OCI-M1 (cell line): ENCODE measurements at regions not wholly inside any gene's neighbourhood (a gene's known extent, or its start where the extent isn't known, plus 50 kb on each side); places are given as distances from the start of the nearest gene placed in this dataset.
A peak's percentile ranks its signal among the peaks of the same experiment; 100 is the strongest.

Experiments
- DNase-seq: peaks from one replicate; lab custom pipeline; 2025; lab: John Stamatoyannopoulos, UW

DNA sequence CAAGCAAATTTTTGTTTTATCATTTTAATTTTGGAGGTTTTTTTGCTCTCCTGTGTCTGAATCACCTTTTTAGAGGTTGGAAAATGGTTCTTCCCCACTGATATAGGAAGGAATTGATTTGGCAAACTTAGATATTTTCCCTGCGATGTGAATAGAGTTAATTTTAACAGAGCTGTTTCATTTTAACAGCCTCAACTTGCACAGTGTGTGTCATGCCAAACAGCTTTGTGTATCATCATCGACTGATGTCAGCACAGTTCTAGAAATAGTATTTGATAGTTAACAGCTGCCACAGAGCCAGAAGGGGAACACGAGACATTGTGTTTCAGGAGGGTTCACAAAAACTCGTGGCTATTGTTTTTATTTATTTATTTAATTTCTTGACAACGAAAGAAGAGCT, 243.1 kb upstream of the FOXN3 start:
- no peak for DNase-seq

DNA sequence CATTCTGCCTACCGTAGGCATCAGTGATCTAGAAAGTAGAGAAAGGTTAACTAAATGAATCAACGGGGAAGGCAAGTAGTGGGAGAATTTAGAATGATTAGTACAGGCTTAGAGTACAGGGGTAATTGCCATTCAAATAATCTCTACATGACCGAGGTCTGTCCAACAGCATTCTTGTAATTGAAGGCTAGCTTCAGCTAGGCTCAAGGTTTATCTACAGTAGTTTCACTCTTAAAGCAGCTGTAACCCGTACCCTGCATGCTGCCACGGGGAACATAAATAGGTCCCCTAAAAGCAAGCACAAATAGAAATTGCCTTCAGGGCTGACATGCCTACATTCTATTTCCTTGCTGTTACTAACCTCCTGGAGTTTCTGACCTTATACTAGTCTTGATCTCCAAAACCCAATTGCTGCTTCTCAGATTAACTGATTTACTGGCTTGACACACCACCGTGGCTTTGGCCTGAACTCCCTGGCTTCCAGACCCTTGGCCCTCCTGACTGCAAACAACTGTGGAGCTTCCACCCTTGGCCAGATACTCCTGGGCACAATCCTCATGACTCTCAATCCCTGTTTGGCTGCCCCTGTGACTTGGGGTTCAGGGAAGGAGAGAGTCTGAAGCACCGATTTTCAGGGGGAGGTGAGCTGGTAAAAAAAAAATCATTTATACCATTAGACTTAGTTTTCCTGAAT, 242.1 kb upstream of the FOXN3 start:
- DNase-seq: no peak

DNA sequence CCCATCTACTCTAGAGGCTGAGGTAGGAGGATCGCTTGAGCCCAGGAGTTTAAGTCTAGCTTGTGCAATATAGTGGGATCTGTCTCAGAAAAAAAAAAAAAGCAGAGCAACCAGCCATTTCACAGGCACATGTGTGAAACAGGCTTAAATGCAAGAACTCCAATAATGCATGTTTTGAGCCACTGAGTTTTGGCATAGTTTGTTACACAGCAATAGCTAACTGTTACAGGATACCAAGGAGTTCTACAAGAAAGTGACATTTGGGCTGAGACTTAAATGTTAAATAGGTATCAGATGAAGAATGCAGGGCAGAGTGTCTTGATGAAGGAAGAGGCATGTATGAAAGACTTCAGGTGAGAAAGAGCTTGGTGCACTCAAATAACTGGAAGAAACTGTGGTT, 240.0 kb upstream of the FOXN3 start:
- no peak for DNase-seq

DNA sequence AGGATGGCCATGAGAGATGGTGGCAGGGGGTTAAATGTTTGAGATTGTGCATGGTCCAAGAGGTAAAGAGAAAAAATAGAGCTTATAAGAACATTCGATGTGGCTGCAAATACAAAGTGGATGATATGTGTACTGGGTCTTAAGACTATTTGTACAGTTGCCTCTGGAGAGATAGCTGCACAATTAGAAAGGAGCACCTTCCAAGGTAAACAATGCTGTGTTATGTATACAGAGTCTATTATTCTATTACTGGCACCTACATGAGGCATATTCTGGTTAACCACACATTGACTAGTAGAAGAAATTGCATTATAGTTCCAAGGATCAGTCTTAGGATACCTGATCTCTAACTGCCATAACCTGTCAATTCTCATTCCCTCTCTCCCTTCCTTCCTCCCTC, 238.0 kb upstream of the FOXN3 start:
- DNase-seq: no peak

DNA sequence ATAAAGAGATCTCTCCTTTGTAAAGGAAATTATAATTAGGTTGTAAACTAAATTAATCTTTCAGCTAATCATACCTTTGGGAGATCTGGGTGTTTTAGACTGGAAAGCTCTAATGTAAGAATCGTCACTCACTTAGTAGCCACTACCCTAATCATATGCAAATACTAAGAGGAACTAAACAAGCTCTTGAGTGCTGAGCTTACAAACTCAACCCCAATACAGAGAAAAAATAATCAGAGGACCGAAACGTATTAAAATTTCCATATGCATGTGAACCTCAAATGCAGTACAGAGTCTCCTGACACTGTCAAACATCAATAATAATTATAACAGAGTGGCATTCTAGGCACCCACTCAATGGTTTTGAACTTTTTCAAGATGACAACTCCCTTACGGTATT, 235.3 kb upstream of the FOXN3 start:
- no peak for DNase-seq

DNA sequence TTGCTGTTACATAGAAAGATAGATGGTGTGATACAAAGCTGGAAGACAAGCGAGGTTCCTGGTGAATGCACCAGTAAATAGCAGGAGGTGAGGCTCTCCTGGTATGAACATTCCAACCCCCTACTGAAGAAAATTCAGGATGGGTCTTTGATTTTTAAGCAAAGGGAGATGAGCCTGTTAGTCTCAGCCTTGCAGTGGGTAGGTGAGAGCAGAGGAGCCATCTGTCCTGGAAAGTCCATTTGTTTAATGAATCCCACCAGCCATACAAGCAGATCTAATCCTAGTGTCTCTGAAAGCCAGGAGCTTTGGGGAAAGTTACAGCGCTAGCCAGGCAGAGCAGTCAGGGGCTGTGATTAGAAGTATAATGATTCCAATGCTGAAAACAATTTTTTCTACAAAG, 234.8 kb upstream of the FOXN3 start:
- DNase-seq: no peak

DNA sequence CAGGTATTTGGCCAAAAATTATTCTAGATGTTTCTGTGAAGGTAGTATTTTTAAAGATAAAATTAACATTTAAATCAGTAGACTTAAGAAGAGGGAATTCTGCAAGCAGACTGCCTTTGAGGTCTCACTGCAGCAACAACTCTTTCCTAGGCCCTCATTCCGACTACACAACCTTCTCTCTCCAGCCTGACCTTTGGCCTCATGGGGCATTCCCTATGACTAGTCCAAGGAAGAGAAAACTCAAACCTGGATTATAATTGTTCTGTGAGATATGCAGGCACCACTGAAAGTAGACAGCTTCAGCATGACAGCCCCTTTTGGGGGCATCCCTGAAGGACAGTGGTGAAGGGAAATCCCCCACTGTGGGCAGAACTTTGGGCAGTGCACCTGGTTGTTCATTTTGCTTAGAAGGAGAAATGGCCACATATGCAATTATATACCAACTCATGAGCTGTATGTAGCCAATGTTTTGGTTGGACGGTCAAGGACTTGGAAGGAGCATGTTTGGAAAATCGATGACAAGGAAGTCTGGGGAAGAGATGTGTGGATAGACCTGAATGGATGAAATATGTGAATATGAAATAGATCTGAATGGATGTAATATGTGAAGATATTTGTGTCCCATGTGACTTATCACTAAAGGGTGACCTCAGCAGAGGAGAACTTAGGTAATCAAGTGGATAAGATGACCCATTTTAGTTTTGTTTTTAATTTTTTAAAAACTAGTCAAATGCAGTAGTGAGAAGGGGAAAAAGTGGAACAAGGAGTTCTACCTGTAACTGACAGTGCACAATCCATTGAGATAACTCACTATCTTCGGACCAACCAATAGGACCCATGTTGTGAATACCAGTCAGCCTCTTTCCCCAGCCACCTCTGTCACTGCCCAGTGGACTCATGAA, 233.3 kb upstream of the FOXN3 start:
- DNase-seq: no peak

DNA sequence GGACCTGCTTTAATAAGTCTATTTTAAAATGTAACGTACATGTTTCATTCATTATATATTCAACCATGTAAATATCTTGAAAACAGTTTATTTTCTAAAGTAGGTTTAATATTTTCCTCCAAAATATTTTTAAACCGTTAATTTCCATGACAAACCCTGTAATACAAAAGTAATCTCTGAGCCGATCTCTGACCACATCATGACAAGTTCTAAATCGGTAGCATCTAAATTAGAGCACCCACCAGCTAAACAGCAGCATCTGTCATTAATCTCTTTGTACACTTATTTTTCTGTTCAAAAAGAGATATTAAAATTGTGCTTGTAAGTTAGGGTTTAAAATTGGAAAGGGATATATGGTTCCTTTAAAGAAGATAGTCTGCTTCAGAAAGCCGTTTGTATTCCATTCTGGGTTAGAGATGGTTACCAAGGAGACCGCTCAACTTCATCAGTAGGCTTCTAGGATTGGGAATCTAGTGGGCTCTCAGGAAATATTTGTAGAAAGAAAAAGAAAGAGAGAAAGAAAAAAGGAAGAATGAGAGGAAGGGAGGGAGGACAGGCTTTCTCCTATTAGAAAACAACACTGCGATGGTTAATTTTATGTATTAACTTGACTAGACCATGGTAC, 232.5 kb upstream of the FOXN3 start:
- no peak for DNase-seq

DNA sequence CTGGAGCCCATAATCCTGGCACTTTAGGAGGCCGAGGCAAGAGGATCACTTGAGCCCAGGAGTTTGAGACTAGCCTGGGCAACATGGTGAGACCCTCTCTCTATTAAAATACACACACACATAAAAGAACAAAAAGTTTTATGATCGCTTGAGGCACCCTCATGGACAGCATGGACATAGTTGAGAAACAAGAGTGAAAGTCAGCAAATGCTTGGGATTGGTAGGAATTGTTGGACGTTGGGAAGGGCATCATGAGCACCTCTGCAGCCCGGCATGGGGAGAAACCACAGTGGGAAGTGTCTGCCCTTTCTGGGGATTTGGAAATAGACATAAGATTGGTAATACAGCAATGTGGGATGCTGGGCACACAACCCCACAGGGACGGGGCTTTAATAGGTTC, 231.9 kb upstream of the FOXN3 start:
- no peak for DNase-seq

DNA sequence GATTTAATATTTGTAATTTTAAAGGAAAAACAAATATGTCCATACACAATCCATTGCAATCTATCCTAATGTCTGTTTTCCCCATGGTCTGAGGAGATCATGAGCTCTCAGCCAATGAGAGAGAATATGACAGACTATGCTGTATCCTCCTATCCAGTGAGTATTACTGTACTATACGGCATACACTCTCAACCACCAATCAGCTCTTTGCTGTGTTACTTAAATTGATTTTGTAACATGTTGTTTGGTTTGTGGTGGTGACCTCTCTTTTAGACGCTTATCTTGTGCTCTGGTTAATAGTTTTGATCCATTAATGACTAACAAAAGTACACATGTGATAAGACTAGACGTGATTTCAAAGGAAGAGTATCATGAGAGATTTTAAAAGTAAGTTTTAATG, 231.5 kb upstream of the FOXN3 start:
- no peak for DNase-seq

DNA sequence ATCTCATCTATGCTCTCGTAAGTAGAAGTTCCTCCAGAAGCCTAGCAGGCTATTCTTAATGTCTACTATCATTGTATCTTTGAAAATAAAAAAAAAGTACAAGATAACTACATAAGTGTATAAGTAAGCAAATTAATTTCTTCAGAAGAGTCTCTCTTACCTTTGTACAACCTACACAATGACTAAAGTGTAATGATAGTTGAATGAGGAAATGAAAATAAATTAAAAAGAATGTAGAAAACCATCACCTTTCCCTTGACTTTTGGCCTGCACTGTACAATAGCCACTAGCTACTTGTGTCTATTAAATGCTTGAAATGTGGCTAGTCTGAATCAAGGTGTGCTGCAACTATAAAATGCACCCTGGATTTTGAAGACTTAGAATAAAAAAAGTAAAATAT, 229.9 kb upstream of the FOXN3 start:
- no peak for DNase-seq

DNA sequence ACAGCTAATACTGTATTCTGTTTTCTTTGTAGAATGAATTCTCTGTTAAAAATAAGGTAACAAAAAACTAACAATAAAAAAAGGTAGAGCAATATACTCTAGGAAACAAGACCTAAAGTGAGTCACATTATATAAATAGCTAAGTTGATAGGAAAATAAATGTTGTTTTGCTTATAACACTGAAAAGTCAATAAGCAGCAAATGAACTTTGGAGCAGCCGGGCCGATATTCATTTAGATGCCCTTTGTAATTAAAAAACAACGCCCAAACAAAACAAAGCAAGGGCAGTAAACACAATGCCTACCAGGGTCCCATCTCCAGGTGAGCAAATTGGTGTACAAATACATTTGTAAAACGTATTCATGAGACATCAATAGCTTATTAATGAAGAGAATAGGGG, 227.6 kb upstream of the FOXN3 start:
- DNase-seq: no peak

DNA sequence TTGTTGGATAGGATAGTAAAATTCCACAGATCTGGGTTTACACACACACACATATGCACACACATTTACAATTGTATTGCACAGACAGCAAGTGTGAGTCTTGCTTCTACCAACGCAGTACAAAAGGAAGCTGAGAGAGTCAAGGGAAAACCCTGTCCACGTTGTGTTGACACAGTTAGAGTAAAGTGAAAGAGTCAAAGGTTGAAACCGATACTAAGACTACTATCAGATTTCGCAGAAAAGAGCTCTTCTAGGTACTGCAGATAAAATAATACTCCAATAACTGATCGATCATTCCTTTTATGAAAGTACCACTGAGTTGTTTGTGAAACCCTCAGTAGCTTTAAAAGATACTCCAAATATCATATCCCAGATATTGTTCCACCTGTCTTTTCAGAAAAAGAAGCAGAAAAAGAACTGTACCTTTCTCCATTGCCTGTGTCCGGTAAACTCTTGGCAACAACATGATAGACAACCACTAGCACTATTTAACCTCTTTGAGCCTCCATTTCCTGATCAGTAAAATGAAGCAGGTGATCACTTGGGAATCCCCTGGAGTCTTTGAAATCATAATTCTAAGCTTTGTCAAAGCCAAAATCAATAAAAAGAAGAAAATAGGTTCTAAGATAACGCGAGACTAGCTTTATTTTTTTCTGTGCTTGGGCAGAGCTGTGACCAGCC, 224.6 kb upstream of the FOXN3 start:
- DNase-seq: no peak

DNA sequence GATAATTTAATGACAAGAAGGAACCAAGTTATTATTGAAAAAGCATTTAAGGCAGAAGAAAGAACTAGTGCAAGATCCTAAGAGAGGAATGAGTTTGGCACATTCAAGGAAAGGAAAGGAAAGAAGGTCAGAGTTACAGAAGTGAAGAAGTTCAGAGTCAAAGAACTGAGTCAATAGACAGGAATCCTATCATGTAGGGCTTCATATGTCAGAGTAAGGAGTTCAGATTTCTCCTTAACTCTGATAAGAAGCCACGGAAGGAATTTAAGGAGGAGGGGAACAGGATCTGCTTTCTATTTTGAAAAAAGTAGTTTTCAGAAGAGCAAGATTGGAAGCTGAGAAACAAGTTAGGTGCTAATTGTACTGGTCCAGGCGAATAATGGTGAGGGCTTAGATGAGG, 223.1 kb upstream of the FOXN3 start:
- no peak for DNase-seq

DNA sequence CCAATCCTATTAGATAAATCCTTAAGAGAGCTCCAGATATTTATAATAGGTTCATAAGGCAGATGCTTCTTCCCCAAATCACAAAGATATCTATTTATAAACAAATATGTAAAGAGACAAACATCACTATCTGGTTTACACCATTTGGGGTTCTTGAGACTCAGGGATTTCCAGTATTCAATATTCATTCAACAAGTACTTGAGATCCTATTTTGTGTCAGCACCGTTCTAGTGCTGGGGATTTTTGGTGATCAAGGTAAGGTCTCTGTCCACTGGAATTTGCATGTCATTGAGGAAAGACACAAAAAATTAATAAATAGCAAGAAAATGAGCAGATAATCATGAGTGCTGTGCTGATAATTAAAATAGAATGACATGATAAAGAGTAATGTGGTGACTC, 222.7 kb upstream of the FOXN3 start:
- no peak for DNase-seq

DNA sequence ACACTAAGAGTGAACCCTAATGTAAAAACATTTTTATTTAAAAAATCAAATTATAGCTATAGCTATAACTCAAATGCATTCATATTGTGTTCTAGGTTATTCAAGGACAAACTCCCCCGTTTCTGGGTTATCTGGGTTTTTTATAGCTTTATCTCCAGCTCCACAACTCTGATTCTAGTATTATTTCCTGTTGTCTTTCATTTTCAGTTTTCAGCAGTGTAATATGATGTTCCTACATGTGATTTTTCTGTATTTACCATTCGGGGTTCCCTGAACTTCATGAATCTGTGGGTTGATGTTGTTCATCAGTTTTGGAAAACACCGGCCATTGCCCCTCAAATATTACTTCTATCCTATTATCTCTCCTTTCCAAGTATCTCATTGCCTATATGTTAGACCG, 221.9 kb upstream of the FOXN3 start:
- no peak for DNase-seq

DNA sequence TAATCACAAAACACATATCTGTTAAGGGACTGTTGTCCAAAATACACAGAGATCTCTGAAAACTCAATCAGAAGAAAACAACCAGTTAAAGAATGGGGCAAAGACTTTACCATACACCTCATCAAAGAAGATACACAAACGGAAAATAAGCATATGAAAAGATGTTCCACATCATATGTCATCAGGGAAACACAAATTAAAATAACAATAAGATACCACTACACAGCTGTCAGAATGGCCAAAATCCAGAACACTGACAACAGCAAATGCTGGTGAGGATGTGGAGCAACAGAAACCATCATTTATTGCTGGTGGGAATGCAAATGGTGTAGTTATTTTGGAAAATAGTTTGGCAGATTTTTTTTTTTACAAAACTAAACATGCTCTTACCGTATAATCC, 220.5 kb upstream of the FOXN3 start:
- no peak for DNase-seq

DNA sequence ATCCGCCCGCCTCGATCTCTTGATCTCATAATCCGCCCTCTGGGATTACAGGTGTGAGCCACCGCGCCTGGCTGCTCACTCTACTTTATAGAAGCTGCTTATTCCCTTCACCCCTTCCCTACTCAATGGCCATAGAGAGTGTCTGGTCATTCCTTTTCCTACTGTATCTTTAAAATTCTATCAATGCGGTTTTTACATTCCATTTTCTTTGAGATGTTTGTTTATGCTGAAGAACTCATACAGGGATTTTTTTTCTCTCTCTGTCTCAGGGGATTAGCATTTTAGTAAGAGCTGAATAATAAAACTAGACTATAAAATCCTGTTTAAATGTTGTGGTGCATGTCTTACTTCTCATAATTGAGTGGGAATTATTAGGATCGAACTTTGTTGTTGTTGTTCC, 218.6 kb upstream of the FOXN3 start:
- DNase-seq: no peak

DNA sequence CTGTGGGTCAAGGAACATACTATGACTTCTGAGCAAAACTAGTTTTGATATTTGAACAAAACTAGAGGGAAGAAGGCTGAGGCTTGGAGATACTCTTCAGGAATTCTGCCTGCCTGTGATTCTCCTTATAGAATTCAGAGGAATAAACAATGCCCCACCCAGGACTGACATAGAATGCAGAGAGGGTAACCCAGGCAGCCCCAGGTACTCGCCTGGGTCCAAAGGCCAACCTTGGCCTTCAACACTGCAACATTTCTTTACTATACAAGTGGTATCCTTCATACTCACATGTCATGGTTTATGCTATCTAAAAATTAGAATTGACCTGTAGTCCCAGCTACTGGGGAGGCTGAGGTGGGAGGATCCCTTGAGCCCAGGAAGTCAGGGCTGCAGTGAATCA, 217.0 kb upstream of the FOXN3 start:
- no peak for DNase-seq

DNA sequence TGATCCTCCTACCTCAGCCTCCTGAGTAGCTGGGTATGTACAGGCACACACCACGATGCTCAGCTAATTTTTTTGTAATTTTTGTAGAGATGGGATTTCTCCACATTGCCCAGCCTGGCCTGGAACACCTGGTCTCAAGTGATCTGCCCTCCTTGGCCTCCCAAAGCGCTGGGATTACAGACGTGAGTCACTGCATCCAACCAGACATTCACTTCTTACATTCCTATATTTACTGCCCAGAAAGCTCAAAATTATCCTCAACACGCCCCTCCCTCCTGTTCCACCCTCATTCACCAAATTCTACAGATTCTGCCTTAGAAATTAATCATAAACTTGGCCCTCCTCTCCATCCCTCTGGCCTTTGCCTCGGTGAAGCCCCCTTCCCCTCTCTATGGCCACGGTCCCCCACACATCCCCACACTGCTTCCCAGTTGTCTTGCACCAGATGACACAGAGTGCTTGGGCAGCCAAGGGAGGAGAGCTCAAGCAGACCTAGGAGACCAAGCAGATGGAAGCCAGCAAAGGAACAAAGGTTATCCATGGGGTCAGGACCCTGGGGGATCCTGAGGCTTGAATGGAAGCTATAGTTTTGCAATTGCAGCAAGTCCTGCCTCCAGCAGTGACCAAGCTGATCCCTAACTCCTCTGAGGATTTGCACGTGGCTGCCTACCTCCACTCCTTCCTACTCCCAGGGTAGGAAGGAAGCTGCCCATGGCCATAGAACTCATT, 213.2 kb upstream of the FOXN3 start:
- no peak for DNase-seq

DNA sequence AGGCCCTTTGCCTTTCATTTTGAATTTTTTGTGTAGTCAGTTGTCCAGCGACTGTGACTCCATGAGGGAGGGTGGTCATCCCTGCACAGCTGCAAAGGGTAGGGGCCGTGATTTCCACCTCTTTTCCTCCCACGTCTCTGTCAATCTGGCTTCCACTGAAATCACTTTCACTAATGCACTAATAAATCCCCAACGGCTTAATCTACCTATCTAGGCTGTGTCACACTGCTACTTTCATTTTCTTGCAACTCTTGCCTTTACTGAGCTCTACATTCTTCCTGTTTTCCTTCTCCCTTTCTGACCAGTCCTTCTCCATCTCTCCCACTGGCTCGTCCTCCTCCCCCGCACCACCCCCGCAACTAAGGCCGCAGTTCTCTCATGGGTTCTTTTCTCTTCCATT, 212.3 kb upstream of the FOXN3 start:
- DNase-seq: peak; percentile 3

DNA sequence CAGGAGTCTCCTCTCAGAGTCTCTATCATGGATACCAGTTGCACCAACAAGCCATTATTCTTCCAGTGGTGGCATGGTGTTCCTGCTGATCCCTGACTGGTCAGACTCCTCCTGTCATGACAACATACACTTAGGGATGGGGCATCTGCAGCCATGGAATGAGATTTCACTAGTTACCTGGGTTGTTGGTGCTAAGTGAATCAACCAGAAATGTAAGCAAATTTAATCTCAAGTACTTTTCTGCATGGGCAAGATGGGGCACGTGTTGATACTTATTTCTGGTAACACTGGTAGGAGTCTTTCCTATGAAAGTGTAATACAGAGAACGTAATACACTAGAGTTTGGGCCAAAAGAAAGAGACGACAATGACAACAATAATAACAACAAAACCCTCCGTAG, 211.5 kb upstream of the FOXN3 start:
- DNase-seq: no peak
